H9 (cell line): ENCODE measurements at regions not wholly inside any gene's neighbourhood (a gene's known extent, or its start where the extent isn't known, plus 50 kb on each side); places are given as distances from the start of the nearest gene placed in this dataset.

Experiments
- DNase-seq: peaks from one replicate; pipeline ENCODE4 v3.0.0-alpha.2; 2017
- H2AFZ ChIP-seq: one replicate; pipeline ENCODE4 v1.6.1; 2013; ENCODE audit warnings: mild to moderate bottlenecking, low read length, control low read depth, moderate library complexity
- H2AK5ac ChIP-seq: 2 replicates; pipeline ENCODE4 v1.6.1; 2013; ENCODE audit warnings: low read length, control low read depth, mixed read lengths; ENCODE audit not compliant: insufficient read length
- H2BK120ac ChIP-seq: one replicate; pipeline ENCODE4 v1.6.1; 2013; ENCODE audit warnings: low read depth, mild to moderate bottlenecking, low read length, control low read depth, inconsistent platforms; ENCODE audit not compliant: poor library complexity, severe bottlenecking
- H2BK12ac ChIP-seq: 2 replicates; pipeline ENCODE4 v1.6.1; 2013; ENCODE audit warnings: low read length, control low read depth, mixed read lengths, low read depth; ENCODE audit not compliant: insufficient read length
- H2BK15ac ChIP-seq: 2 replicates; pipeline ENCODE4 v1.6.1; 2013; ENCODE audit warnings: low read depth, low read length, control low read depth
- H2BK20ac ChIP-seq: one replicate; pipeline ENCODE4 v1.6.1; 2013; ENCODE audit warnings: low read depth, mild to moderate bottlenecking, low read length, control low read depth, inconsistent platforms; ENCODE audit not compliant: poor library complexity, severe bottlenecking
- H2BK5ac ChIP-seq: 2 replicates; pipeline ENCODE4 v1.6.1; 2013; ENCODE audit warnings: low read length, control low read depth, mixed read lengths; ENCODE audit not compliant: insufficient read length
- H3K14ac ChIP-seq: 2 replicates; pipeline ENCODE4 v1.6.1; 2013; ENCODE audit warnings: low read length, control low read depth; ENCODE audit not compliant: insufficient read depth
- H3K18ac ChIP-seq: 2 replicates; pipeline ENCODE4 v1.6.1; 2013; ENCODE audit warnings: low read depth, mild to moderate bottlenecking, mixed read lengths, low read length, control low read depth; ENCODE audit not compliant: insufficient read length
- H3K23ac ChIP-seq: 2 replicates; pipeline ENCODE4 v1.6.1; 2013; ENCODE audit warnings: low read length, control low read depth, mixed read lengths, low read depth; ENCODE audit not compliant: insufficient read length
- H3K23me2 ChIP-seq: 2 replicates; pipeline ENCODE4 v1.6.1; 2013; ENCODE audit warnings: low read depth, mild to moderate bottlenecking, mixed read lengths, low read length, control low read depth; ENCODE audit not compliant: insufficient read length, poor library complexity, severe bottlenecking
- H3K27ac ChIP-seq: 2 replicates; pipeline ENCODE4 v1.5.1; 2013; ENCODE audit warnings: low read length, control low read depth, mixed read lengths, low read depth; ENCODE audit not compliant: insufficient read length
- H3K27me3 ChIP-seq: 2 replicates; pipeline ENCODE4 v1.6.1; 2013; ENCODE audit warnings: low read length, control low read depth, inconsistent platforms; ENCODE audit not compliant: insufficient read depth
- H3K4ac ChIP-seq: 2 replicates; pipeline ENCODE4 v1.6.1; 2013; ENCODE audit warnings: low read depth, mild to moderate bottlenecking, control low read depth, inconsistent platforms, low read length, moderate library complexity
- H3K4me1 ChIP-seq: 2 replicates; pipeline ENCODE4 v1.6.1; 2013; ENCODE audit warnings: low read length, control low read depth, inconsistent platforms; ENCODE audit not compliant: insufficient read depth
- H3K4me2 ChIP-seq: 2 replicates; pipeline ENCODE4 v1.6.1; 2013; ENCODE audit warnings: low read length, control low read depth, mixed read lengths; ENCODE audit not compliant: insufficient read length, insufficient read depth
- H3K56ac ChIP-seq: 2 replicates; pipeline ENCODE4 v1.6.1; 2013; ENCODE audit warnings: low read depth, mild to moderate bottlenecking, mixed read lengths, low read length, control low read depth; ENCODE audit not compliant: insufficient read length
- H3K79me1 ChIP-seq: 2 replicates; pipeline ENCODE4 v1.6.1; 2013; ENCODE audit warnings: low read depth, mild to moderate bottlenecking, moderate library complexity, low read length, control low read depth, inconsistent platforms; ENCODE audit not compliant: insufficient read depth, poor library complexity, severe bottlenecking
- H3K79me2 ChIP-seq: 2 replicates; pipeline ENCODE4 v1.6.1; 2013; ENCODE audit warnings: low read length, control low read depth, inconsistent platforms; ENCODE audit not compliant: insufficient read depth
- H3K9ac ChIP-seq: 2 replicates; pipeline ENCODE4 v1.6.1; 2013; ENCODE audit warnings: low read length, control low read depth, mixed read lengths; ENCODE audit not compliant: insufficient read length; ENCODE audit errors: extremely low read depth
- H3K9me3 ChIP-seq: one replicate; pipeline ENCODE4 v1.6.1; 2013; ENCODE audit warnings: low read depth, low read length, inconsistent platforms; ENCODE audit not compliant: control insufficient read depth
- H3T11ph ChIP-seq: one replicate; pipeline ENCODE4 v1.6.1; 2013; ENCODE audit warnings: mild to moderate bottlenecking, low read length, control low read depth, inconsistent platforms
- H4K20me1 ChIP-seq: one replicate; pipeline ENCODE4 v1.6.1; 2013; ENCODE audit not compliant: control insufficient read depth, insufficient read length, insufficient read depth
- H4K5ac ChIP-seq: 2 replicates; pipeline ENCODE4 v1.6.1; 2013; ENCODE audit warnings: low read depth, mild to moderate bottlenecking, mixed read lengths, low read length, control low read depth; ENCODE audit not compliant: insufficient read length
- H4K8ac ChIP-seq: replicated peaks from 2 replicates; pipeline ENCODE4 v1.6.1; 2013; ENCODE audit warnings: low read length, control low read depth, mixed read lengths, low read depth; ENCODE audit not compliant: insufficient read length
- H4K91ac ChIP-seq: 2 replicates; pipeline ENCODE4 v1.6.1; 2013; ENCODE audit warnings: low read depth, mild to moderate bottlenecking, moderate library complexity, mixed read lengths, low read length, control low read depth; ENCODE audit not compliant: insufficient read length
- H3K27ac Mint-ChIP-seq, 3 experiments: 2 replicates in 2 of 3; 3 replicates in 1 of 3; pipeline ENCODE4 v1.8.0; 2020 to 2021; ENCODE audit warnings: mixed read lengths in 3 of 3, mild to moderate bottlenecking in 1 of 3, moderate library complexity in 1 of 3
- H3K27me3 Mint-ChIP-seq: 2 replicates; pipeline ENCODE4 v1.8.0; 2021; ENCODE audit warnings: low read depth, mild to moderate bottlenecking, moderate library complexity, mixed read lengths
- H3K36me3 Mint-ChIP-seq, 3 experiments: 2 replicates in 2 of 3; 3 replicates in 1 of 3; pipeline ENCODE4 v1.8.0; 2020 to 2021; ENCODE audit warnings: low read depth in 3 of 3, mixed read lengths in 3 of 3; ENCODE audit not compliant: insufficient read depth in 1 of 3
- H3K4me1 Mint-ChIP-seq, 2 experiments: 2 replicates each; pipeline ENCODE4 v1.8.0; 2020; ENCODE audit warnings: mixed read lengths in 2 of 2
- H3K4me3 Mint-ChIP-seq, 2 experiments: 2 replicates in 1 of 2; 3 replicates in 1 of 2; pipeline ENCODE4 v1.8.0; 2020 to 2021; ENCODE audit warnings: mild to moderate bottlenecking in 2 of 2, mixed read lengths in 2 of 2, moderate library complexity in 1 of 2
- H3K9me3 Mint-ChIP-seq, 2 experiments: 2 replicates in 1 of 2; 3 replicates in 1 of 2; pipeline ENCODE4 v1.8.0; 2020; ENCODE audit warnings: mild to moderate bottlenecking in 2 of 2, mixed read lengths in 2 of 2, moderate library complexity in 1 of 2
- CTCF ChIP-seq: fragments of 200-600 bp; sonication (generic); conservative IDR thresholded peaks from 3 replicates; pipeline ENCODE4 v1.8.0; 2021; ENCODE audit warnings: antibody characterized with exemption, mild to moderate bottlenecking
- WGBS: extraction: QIAGEN DNeasy Blood & Tissue Kit; methylation state at CpG from one replicate; pipeline ENCODE4 v1.1.7; 2013; ENCODE audit warnings: missing lambda C conversion rate, low lambda C conversion rate, mixed read lengths; ENCODE audit not compliant: insufficient read length; ENCODE audit errors: extremely low coverage; 5-methylcytosine and 5-hydroxymethylcytosine counted together

- H3K79me2 ChIP-seq, result no peaks in the 10 kb centered on the region
- no peaks in the 10 kb centered on the region; a peak in 1 of 4 replicates for H3K4me1 Mint-ChIP-seq
- H3K14ac ChIP-seq, result no peak overlapping the region
- peak; percentile 68 for TF ChIP-seq CTCF
- H2AFZ ChIP-seq, result no peak overlapping the region
- H4K20me1 ChIP-seq, result no peaks in the 10 kb centered on the region
- H3K36me3 Mint-ChIP-seq, result no peaks in the 10 kb centered on the region
- H3K23me2 ChIP-seq, result no peaks in the 10 kb centered on the region
- H2BK15ac ChIP-seq, result no peak overlapping the region
- H2BK20ac ChIP-seq, result no peak overlapping the region
- no peaks in the 10 kb centered on the region; the same call in 1 of the 2 replicates for H3K27me3 ChIP-seq
- no peak overlapping the region for H3K23ac ChIP-seq
- no peak overlapping the region for H4K8ac ChIP-seq
- no peak overlapping the region for H2BK5ac ChIP-seq
- H3K4me2 ChIP-seq, result no peak overlapping the region
- H3K18ac ChIP-seq, result no peak overlapping the region
- H4K5ac ChIP-seq, result no peak overlapping the region
- no peaks in the 10 kb centered on the region for H3K9me3 ChIP-seq
- no peak overlapping the region for H3K9ac ChIP-seq
- peaks cover 16% of the 10 kb centered on the region for H3K27me3 Mint-ChIP-seq
- H3K27ac ChIP-seq, result no peak overlapping the region
- H2AK5ac ChIP-seq, result no peak overlapping the region
- no peak overlapping the region for H3K4me3 Mint-ChIP-seq
- H3K27ac Mint-ChIP-seq, result no peak overlapping the region
- H4K91ac ChIP-seq, result no peak overlapping the region
- H2BK12ac ChIP-seq, result no peak overlapping the region
- H3T11ph ChIP-seq, result no peak overlapping the region
- H3K4me1 ChIP-seq, result no peaks in the 10 kb centered on the region; the same call in 1 of the 2 replicates
- no peak overlapping the region for H3K4ac ChIP-seq
- H3K9me3 Mint-ChIP-seq, result no peaks in the 10 kb centered on the region
- no peak overlapping the region for H3K56ac ChIP-seq
- no peak overlapping the region for H2BK120ac ChIP-seq
- no CpG with 5 or more reads among the region's 8 CpGs for WGBS
- no peak for DNase-seq
- H3K79me1 ChIP-seq, result no peaks in the 10 kb centered on the region
Observed at GRCh38 chr10:91043173-91043910, 122.5 kb upstream of the ANKRD1 start.
